Uterus (tissue), 3 donors: ENCODE measurements at regions not wholly inside any gene's neighbourhood (a gene's known extent, or its start where the extent isn't known, plus 50 kb on each side); places are given as distances from the start of the nearest gene placed in this dataset.
"Not testable (repeated sequence)": the region's sequence is repeated elsewhere in the genome, so short reads cannot be mapped to it uniquely, and the experiment has no call there.

ENCODE experiments used
- DNase-seq, 2 donors: peaks; one replicate each; pipeline ENCODE4 v3.0.0-alpha.2; 2019 to 2020
- H3K27ac ChIP-seq, 2 donors: fragments of 200-600 bp; sonication (generic); 1 replicate in 1 of 2; 2 replicates in 1 of 2; pipeline ENCODE4 v1.5.1; 2016 to 2018
- H3K27me3 ChIP-seq, 2 donors: fragments of 200-600 bp; sonication (generic); one replicate each; pipeline ENCODE4 v1.5.1; 2018 to 2019; ENCODE audit warnings: control low read depth in 1 of 2
- H3K36me3 ChIP-seq, 2 donors: fragments of 200-600 bp; sonication (generic); one replicate each; pipeline ENCODE4 v1.5.1; 2019; ENCODE audit warnings: control low read depth in 1 of 2
- H3K4me1 ChIP-seq, 2 donors: fragments of 200-600 bp; sonication (generic); one replicate each; pipeline ENCODE4 v1.5.1; 2018 to 2019; ENCODE audit warnings: control low read depth in 1 of 2
- H3K4me3 ChIP-seq, 2 donors: fragments of 200-600 bp; sonication (generic); 1 replicate in 1 of 2; 2 replicates in 1 of 2; pipeline ENCODE4 v1.5.1; 2018 to 2019; ENCODE audit warnings: mild to moderate bottlenecking in 1 of 2
- H3K9me3 ChIP-seq, 2 donors: fragments of 200-600 bp; sonication (generic); one replicate each; pipeline ENCODE4 v1.5.1; 2019; ENCODE audit warnings: control low read depth in 1 of 2
- POLR2A ChIP-seq, 2 donors: fragments of 450-650 bp; IDR thresholded peaks; one replicate each; pipeline ENCODE4 v1.6.1; 2016; ENCODE audit warnings: antibody characterized with exemption in 2 of 2, mild to moderate bottlenecking in 1 of 2, moderate library complexity in 1 of 2
- intact Hi-C: fragments of 100-400 bp; cut with DNase I; formaldehyde crosslinking; loops from one replicate; pipeline ENCODE4 v1.15.1; 2023; ENCODE audit warnings: low total_unique reads
- TF ChIP-seq, protein P1 (sequence below), 4 experiments: fragments of 200-600 bp in 2 of 4; fragments of 450-650 bp in 2 of 4; sonication (generic) in 2 of 4; IDR thresholded peaks; one replicate each; pipeline ENCODE4 v1.5.1; 2016 to 2019; ENCODE audit warnings: antibody characterized with exemption in 4 of 4, mild to moderate bottlenecking in 2 of 4, moderate library complexity in 1 of 4
- donor health status: DM: yes; HTN: yes; CAD: no.

DNA sequence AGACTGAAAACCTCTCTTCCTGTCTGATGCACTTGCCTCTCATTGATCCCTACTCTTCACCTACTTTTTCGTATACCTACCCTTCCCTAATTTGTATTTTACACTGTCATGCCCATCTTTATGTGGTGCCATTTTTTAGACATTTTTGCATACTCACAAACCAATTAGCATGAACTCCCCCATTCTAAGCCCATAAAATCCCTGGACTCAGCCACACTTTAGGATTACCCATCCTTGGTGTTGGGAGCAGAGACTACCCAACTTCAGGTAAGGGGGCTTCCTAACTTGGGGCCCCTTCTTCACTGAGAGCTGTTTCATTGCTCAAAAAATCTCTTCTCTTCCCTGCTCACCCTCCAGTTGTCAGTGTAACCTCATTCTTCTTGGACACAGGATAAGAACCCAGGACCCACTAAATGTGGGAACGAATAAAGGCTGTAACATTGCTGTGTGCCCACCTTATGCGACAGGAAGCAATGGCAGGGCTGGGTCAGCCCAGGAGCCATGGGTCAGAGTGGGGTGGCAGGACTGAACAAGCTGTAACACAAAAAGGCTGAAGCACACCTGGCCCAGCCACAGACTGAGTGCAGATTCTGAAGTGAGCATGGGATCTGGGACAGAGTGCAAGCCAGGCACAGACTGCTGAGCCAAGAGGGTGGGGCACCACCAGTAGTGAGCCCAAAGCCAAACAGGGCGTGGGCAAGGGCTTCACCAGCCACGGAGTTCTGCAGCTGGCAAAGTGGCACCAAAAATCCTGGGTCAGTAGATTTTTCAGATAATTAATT lies 789.1 kb upstream of the HS3ST5 start:
- Histone ChIP-seq H3K4me1 (no peaks in the 10 kb centered on the region), H3K9me3 (no peaks in the 10 kb centered on the region), H3K4me3 (no peak overlapping the region), H3K27me3 (no peaks in the 10 kb centered on the region), H3K27ac (no peak overlapping the region), H3K36me3 (no peaks in the 10 kb centered on the region)
- no peak for DNase-seq
- no peak for TF ChIP-seq POLR2A (IDR thresholded peaks at IDR 0.05)
- TF ChIP-seq, protein P1, sequence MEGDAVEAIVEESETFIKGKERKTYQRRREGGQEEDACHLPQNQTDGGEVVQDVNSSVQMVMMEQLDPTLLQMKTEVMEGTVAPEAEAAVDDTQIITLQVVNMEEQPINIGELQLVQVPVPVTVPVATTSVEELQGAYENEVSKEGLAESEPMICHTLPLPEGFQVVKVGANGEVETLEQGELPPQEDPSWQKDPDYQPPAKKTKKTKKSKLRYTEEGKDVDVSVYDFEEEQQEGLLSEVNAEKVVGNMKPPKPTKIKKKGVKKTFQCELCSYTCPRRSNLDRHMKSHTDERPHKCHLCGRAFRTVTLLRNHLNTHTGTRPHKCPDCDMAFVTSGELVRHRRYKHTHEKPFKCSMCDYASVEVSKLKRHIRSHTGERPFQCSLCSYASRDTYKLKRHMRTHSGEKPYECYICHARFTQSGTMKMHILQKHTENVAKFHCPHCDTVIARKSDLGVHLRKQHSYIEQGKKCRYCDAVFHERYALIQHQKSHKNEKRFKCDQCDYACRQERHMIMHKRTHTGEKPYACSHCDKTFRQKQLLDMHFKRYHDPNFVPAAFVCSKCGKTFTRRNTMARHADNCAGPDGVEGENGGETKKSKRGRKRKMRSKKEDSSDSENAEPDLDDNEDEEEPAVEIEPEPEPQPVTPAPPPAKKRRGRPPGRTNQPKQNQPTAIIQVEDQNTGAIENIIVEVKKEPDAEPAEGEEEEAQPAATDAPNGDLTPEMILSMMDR (IDR thresholded peaks at IDR 0.05), result no peak
- intact Hi-C loops, result no loop called here

DNA sequence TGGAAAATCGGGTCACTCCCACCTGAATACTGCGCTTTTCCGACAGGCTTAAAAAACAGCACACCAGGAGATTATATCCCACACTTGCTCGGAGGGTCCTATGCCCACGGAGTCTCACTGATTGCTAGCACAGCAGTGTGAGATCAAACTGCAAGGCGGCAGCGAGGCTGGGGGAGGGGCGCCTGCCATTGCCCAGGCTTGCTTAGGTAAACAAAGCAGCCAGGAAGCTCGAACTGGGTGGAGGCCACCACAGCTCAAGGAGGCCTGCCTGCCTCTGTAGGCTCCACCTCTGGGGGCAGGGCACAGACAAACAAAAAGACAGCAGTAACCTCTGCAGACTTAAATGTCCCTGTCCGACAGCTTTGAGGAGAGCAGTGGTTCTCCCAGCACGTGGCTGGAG lies 778.7 kb upstream of the HS3ST5 start:
- DNase-seq, H3K4me1 ChIP-seq, H3K27ac ChIP-seq, H3K9me3 ChIP-seq, intact Hi-C loops, H3K4me3 ChIP-seq, H3K36me3 ChIP-seq, H3K27me3 ChIP-seq: not testable (repeated sequence)

DNA sequence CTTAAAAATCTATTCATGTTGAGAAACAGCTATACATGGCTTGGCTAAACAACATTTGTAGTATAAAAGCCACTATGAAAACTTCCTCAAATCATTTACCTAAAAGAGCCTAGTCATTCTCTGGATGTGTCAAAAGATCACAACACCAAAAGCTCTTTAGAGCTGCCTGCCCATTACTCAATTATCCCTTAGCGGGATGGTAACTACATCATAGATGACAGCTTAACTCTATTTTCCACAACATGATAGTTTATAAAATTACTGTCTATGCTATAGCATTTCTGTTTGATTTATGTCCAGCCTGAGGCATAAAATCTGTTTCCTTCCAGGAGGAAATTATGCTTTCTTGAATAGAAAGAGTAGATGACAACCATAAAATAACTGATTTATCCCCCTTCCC lies 777.6 kb upstream of the HS3ST5 start:
- Histone ChIP-seq H3K36me3 (no peaks in the 10 kb centered on the region), H3K9me3 (no peaks in the 10 kb centered on the region), H3K27ac (no peak overlapping the region), H3K4me3 (no peak overlapping the region), H3K4me1 (no peaks in the 10 kb centered on the region), H3K27me3 (no peaks in the 10 kb centered on the region)
- no peak for DNase-seq
- TF ChIP-seq, protein P1 (IDR thresholded peaks at IDR 0.05), result no peak
- TF ChIP-seq POLR2A (IDR thresholded peaks at IDR 0.05), result no peak
- intact Hi-C loops, result no loop called here

DNA sequence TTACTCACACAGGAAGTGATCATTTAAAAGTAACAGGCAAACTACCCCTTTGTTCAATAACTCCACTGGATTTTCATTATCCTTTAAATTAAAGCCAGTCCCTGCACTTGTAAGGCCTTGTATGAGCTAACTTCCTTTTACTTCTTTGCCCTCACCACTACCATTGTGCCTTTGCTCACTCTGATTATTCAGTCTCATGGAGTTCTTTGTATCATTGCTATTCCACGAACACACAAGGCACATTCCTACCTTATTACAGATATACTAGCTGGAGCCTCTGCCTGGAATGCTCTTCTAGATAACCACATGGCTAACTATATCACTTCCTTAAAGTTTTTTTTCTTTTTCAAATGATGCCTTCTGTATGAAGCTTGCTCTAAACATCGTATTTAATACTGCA lies 748.6 kb upstream of the HS3ST5 start:
- Histone ChIP-seq H3K36me3 (no peaks in the 10 kb centered on the region), H3K4me3 (no peak overlapping the region), H3K4me1 (no peaks in the 10 kb centered on the region), H3K27me3 (no peaks in the 10 kb centered on the region), H3K9me3 (no peaks in the 10 kb centered on the region), H3K27ac (no peak overlapping the region)
- intact Hi-C loops, result no loop called here
- no peak for DNase-seq
- TF ChIP-seq POLR2A (IDR thresholded peaks at IDR 0.05), result no peak
- TF ChIP-seq, protein P1 (IDR thresholded peaks at IDR 0.05), result no peak

DNA sequence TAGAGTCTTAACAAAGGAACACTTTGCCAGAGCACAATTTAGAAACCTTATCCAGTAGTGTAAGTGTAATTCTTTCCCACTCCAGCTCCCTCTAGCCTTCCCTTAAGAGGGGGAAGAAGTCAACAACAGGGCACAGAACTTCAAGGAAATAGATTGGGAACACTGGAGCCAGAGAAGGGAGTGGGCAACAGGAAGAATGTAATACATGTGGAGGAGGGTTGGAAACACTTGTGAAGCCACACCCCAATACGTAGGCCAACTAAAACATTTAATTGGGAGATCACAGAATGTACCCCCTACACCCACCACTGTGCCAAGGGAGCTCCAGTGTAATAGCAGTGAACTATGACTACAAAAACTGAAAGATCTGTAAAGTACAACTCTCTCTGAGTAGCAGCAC lies 735.7 kb upstream of the HS3ST5 start:
- TF ChIP-seq POLR2A (IDR thresholded peaks at IDR 0.05), result no peak
- TF ChIP-seq, protein P1 (IDR thresholded peaks at IDR 0.05), result no peak
- intact Hi-C loops, result no loop called here
- Histone ChIP-seq H3K9me3 (no peaks in the 10 kb centered on the region), H3K4me3 (no peak overlapping the region), H3K4me1 (no peaks in the 10 kb centered on the region), H3K27ac (no peak overlapping the region), H3K36me3 (no peaks in the 10 kb centered on the region), H3K27me3 (no peaks in the 10 kb centered on the region)
- DNase-seq, result no peak

DNA sequence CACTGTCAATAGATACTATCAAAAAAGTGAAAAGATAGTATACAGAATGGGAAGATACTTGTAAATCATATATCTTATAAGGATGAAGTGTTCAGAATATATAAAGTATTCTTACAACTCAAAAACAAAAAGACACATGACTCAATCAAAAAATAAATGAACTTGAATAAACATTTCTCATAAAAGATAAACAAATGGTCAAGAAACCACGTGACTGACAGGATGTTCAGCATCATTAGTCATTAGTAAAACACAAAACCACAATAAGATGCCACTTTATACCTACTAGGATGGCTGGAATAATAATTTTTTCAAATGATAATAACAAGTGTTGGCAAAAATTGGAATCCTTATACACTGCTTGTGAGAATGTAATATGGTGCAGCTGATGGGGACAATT lies 729.1 kb upstream of the HS3ST5 start:
- no peak for DNase-seq
- no peak for TF ChIP-seq POLR2A (IDR thresholded peaks at IDR 0.05)
- TF ChIP-seq, protein P1 (IDR thresholded peaks at IDR 0.05), result no peak
- H3K27ac ChIP-seq, result no peak overlapping the region
- intact Hi-C loops, result no loop called here
- no peaks in the 10 kb centered on the region for H3K9me3 ChIP-seq
- H3K27me3 ChIP-seq, result no peaks in the 10 kb centered on the region
- H3K4me3 ChIP-seq, result no peak overlapping the region
- H3K4me1 ChIP-seq, result no peaks in the 10 kb centered on the region
- no peaks in the 10 kb centered on the region for H3K36me3 ChIP-seq
